HG03097 (cell line): ENCODE measurements at regions not wholly inside any gene's neighbourhood (a gene's known extent, or its start where the extent isn't known, plus 50 kb on each side); places are given as distances from the start of the nearest gene placed in this dataset.

Experiments used
- ATAC-seq: cut with Tn5 transposase; IDR thresholded peaks from one replicate; pipeline ENCODE4 v1.9.1; 2021; ENCODE audit not compliant: unreplicated experiment, low FRiP score

DNA sequence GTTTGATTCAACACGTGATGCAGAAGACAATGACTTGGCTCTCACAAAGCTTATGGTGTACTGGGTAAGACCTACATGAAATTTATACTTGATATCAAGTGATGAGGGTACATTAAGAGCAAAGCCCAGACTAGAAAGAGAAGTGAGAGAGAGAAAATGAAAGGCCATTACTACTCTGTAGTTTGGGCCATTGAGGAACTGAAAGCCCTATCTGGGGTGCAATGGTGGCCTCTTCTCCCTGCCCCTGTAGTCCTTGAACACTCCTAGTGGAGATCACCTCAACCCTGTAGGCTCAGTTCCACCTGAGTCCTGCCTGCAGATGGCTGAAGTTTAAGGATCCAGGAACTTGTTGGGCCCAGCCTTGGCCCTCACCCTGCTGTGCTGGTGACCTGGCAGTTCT is 569.8 kb upstream of the MEX3C start:
- ATAC-seq = no peak

- no peak for ATAC-seq
These were observed 561.9 kb upstream of the DCC start for GRCh38 chr18:51778115-51778514.

DNA sequence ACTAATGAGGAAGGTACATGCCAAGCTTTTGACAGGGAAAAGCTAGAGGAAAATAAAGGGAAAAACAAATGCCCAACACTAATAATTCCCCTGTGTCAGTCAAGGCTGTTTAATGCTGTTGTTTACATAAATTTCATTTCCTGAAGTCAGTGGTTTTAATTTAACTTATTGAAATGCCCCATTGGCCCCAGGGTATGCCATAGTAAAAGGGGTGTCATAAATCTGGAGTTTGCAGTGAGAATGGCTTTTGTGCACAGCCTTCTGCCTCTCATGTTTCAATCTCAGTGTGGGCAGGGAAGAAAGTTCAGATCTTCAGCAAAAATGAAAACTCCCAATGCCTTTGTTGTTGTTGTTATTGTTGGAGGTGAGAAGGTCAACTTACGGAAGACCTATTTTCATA is 550.1 kb upstream of the DCC start:
- no peak for ATAC-seq

GRCh38 chr18:51801514-51801913 is 538.5 kb upstream of the DCC start:
- no peak for ATAC-seq

DNA sequence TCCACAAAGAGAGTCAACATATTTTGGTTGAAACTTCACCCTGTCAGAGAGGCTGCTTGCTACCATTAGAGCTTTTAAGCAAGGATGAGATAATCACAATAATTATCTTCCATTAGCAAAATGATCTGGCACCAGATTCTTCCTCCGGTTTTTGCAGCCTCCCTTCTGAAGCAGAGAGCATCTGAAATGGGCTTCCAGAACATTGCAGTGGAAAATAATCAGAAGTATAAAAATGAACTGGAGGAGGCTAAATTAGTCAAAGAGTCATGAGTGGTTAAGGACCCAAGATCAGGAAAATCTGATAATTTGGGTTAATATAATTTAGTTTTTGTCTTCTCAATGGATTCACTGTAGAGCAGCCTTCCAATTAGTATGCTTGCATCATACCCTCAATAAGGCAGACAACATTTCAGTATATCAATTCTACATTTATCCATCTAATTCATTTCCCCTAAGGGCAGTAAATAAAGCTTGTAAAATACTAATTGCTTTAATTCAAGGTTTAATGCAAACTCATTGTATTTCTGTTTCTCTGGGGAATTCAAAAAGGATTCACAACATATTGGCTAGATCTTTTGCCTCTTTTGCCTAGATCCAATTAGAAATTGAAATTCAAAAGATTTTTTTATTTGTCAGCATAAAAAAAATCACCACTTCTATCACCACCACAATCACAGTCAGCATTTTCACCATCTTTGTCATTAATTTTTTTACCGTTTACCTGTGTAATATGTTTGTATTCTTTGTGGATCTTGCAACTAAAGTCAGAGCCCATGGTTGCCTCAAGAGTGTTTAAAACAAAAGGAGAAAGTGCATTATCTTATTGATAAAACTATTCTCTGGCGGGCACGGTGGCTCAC is 537.2 kb upstream of the DCC start:
- no peak for ATAC-seq

DNA sequence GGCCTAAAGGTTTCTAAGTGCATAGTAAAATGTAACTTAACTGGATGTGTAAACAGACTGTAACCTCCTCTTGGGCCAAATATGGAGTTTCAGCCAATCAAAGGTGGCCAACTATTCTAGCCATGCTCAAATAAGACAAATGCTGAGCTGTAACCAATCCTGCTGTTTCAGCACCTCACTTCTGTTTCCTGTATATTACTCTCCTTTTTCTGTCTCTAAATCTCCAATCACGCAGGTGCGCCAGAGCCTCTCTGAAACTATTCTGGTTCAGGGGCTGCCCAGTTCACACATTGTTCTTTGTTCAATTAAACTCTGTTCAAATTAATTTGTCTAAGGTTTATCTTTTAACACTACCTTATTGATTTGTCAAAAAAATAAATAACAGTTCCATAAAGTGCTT is 532.7 kb upstream of the DCC start:
- no peak for ATAC-seq

DNA sequence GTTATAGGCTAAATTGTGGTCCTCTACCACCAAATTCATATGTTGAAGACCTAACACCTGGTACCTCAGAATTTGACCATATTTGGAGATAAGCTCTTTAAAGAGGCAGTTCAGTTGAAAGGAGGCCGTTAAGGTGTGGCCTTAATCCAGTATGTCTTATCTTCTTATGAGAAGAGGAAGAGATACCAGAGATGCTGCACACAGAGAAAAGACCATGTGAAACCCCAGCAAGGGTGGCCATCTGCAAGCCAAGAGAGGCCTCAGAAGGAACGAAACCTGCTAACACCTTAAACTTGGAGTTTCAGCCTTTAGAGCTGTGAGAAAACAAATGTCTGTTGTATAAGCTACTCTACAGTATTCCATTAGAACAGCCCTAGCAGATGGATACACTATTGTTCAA is 528.1 kb upstream of the DCC start:
- ATAC-seq = no peak

DNA sequence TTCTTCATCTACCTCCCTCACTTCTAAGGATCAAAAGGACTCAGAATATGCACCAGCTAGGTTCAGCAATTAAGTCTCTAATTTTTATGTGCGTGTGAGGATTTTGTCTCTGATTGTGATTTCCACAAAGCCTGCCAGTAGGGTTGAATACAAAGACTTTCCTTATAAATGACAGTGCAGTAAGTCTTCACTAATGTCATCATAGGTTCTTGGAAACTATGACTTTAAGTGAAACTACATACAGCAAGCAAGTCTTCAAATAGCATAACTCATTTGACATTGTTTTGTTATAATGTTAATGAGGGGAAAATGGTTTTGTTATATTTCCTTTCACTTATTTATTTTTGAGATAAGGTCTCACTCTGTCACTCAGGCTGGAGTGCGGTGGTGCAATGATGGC is 526.3 kb upstream of the DCC start:
- no peak for ATAC-seq

- ATAC-seq = no peak
These were observed 518.4 kb upstream of the DCC start for GRCh38 chr18:51821610-51822009.

GRCh38 chr18:51824746-51825145 is 515.3 kb upstream of the DCC start:
- no peak for ATAC-seq

DNA sequence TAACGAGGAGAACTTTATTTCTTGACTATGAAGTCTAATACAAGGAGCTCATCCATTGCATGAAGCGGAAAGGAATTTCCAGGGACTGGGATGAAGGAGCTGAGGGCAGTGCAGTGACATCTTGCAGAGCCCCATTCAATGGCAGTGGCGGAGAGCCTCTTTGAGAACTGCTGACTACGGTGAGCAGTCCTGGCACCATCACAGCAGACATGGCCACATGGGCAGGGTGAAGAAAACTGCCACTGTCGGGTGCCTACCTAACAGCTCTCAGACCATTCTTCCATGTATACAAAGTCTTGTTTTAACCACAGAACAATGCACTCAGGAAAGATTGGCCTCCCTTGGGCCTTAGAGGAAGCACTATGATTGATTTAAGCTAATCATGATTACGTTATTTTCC is 506.1 kb upstream of the DCC start:
- ATAC-seq = no peak

DNA sequence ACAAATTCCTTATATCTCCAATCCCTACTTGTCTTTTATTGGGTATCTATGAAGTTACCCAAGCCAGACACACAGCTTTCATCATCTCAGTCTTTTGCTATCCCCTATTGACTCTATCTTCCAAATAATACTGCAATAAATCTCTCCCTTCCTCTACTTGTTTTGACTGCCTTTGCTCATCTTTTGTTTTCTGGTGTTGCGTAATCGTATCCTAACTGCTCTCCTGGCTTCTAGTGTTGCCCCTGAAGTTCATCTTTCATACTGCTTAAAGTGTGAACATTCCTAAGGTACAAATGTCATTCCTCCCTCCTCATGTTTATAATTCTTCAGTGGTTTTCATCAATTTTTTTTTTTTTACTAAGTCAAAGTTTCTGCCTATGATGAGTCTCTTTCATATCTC is 491.3 kb upstream of the DCC start:
- ATAC-seq = no peak

DNA sequence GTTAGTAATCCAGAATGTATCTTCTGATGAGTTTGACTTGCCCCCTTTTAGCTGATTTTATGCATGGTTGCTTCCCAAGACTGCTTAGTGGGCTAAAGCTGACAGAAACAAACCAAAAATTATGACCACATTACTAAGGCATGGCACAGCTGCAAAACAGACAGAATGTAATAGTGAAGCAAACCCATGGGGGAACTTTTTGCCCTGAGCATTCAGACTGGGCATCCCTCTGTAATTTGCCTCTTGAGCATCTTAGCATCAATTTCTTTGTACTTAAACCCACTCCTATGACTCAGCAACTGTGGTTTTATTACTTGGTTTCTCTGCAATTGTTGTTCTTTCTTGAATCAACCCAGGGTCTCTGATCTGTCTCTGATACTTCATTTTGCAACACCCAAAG is 487.3 kb upstream of the DCC start:
- ATAC-seq = no peak

- no peak for ATAC-seq
These were observed 482.0 kb upstream of the DCC start for GRCh38 chr18:51857989-51858388.

GRCh38 chr18:51861046-51861445 is 479.0 kb upstream of the DCC start:
- no peak for ATAC-seq

DNA sequence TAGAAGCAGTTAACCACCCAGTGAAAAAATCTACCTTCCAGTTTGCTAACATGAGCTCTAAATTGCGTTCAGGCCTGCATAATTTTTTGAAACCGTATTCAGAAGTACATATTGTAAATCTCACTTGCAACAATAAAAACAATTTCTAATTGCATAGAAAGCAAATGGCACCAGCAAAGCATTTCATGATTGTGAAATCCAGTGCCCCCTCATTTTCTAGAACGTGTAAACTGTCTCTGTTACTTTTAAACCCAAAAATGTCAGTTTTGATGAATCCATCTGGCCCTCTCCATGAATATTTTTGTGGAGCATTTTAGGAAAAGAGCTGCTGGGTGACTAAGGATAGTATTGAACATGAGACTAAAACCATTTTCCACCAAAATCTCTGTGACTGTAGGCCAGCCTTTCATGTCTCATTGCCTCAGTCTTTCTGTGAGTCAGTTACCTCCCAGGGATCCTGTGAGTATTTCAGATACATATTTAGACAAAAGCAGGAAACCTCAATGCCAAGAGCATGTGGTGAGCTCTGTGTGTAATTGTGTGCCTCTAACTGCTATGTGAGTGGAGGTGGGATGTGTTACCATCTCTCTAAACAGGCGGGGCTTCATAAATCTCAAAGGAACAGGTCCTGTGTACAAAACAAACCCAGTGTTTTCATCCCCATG is 477.8 kb upstream of the DCC start:
- ATAC-seq = no peak

GRCh38 chr18:51864219-51864965 is 475.6 kb upstream of the DCC start:
- no peak for ATAC-seq

DNA sequence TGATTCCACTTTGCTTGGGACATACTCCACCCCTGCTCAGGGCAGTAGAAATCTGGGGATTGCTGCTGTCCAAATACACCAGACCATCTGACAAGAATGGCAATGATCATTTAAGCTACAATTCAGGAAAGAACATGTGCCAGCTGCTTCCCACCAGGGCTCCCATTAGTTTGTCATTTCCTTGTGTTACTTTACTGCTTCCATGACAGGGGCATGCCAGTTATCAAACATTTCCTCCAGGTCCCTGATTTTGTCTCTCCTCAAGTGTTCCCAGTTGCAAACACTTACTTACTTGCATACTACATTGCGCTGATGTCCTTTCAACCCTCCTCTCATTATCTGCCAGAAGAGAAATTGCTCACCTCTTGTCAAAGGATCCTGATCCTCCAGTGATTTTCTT is 474.5 kb upstream of the DCC start:
- no peak for ATAC-seq

DNA sequence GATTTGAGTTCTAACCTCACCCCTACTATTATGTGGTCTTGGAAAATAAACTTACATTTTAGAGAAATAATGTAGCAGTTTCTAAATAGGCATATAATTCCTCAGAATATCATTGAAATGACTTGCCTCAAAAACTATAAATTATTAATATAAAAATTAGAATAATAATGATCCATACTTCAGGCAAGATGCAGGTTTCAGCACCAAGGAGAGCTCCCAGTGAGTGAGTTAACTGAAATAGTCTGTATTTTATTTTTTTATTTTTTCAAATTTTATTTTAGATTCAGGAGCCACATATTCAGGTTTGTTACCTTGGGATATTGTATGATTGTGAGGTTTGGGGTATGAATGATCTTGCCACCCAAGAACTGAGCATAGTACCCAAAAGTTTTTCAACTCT is 472.2 kb upstream of the DCC start:
- no peak for ATAC-seq

DNA sequence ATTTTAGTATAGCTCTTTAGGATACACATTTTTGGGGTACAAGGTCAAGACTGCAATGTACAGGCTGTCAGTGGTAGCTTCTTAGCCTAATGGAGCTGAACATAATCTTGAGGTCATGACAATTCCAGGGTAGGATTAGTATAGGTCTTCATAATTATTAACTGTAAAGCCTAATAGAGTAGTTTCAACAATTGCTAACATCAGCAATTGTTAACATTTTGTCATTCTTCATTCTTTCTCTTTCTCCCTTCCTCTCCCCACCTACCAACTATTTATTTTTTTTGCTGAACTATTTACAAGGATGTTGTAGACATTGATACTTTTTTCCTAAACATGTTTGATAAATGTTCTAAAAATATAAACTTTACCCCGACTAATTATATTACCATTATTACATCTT is 461.3 kb upstream of the DCC start:
- no peak for ATAC-seq

GRCh38 chr18:51879329-51879728 is 460.7 kb upstream of the DCC start:
- ATAC-seq = no peak

DNA sequence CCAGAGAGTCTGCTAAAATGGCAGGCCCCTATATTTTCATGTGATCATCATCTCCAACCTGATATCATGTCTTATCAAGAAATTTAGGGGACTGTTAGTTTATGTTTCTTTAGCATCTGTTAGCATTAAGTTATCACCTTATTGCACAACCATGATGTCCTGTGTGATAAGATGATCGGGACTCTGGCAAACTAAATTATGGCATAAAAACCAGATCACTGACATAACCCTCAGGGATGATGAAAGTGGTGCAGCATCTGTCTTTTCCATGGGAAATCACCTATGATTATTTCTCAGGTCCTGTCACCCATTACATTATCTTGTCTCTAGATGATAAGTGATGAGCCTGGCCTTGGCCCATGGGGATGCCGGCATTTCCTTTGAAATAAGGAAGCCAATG is 458.6 kb upstream of the DCC start:
- no peak for ATAC-seq
